A673 (cell line): ENCODE measurements at regions not wholly inside any gene's neighbourhood (a gene's known extent, or its start where the extent isn't known, plus 50 kb on each side); places are given as distances from the start of the nearest gene placed in this dataset.

ENCODE experiments used
- CTCF ChIP-seq: fragments of 300-800, 200-600 bp; sonication (generic); conservative IDR thresholded peaks from 2 replicates; pipeline ENCODE4 v1.5.1; 2017; ENCODE audit warnings: low read depth, mild to moderate bottlenecking, antibody characterized with exemption, low read length, moderate library complexity, mixed read lengths
- EZH2 ChIP-seq: fragments of 200-600 bp; sonication (generic); IDR thresholded peaks from 2 replicates; pipeline ENCODE4 v1.6.1; 2017; ENCODE audit warnings: borderline replicate concordance, low read depth, mild to moderate bottlenecking, mixed read lengths, antibody characterized with exemption, low read length; ENCODE audit not compliant: poor library complexity, severe bottlenecking

GRCh38 chr6:85752602-85753001 lies 109.9 kb upstream of the SYNCRIP start:
- TF ChIP-seq CTCF (no peak), EZH2 (no peak)
